ENCODE measurements at regions not wholly inside any gene's neighbourhood (a gene's known extent, or its start where the extent isn't known, plus 50 kb on each side); places are given as distances from the start of the nearest gene placed in this dataset.
A peak's percentile ranks its signal among the peaks of the same experiment; 100 is the strongest.
"Not testable (repeated sequence)": the region's sequence is repeated elsewhere in the genome, so short reads cannot be mapped to it uniquely, and the experiment has no call there.

DNA sequence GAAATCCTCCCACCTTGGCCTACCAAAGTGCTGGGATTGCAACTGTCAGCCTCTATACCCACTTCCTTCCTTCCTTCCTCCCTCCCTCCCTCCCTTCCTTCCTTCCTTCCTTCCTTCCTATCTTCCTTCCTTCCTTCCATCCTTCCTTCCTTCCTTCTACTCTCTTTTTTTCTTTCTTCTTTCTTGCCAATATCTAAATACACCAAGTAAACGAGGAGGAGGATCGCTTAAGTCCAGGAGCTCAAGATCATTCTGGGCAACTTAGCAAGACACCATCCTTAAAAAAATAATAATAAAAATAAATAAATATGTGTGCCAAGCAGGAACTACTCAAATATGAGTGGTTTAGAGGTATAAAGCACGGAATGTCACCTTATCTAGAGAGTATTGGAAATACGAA, 249.4 kb upstream of the TRIB2 start:
- intact Hi-C loops (cut with DNase I; ENCODE audit: low total_unique reads), result no loop called here
- Histone ChIP-seq H3K27ac (no peak overlapping the region), H3K27me3 (no peaks in the 10 kb centered on the region), H3K4me1 (peaks cover 0 to 22% (median 10%) of the 10 kb centered on the region in 4 donors), H3K9me3 (no peaks in the 10 kb centered on the region), H3K4me3 (no peak overlapping the region), H3K36me3 (no peaks in the 10 kb centered on the region)
- DNase-seq, result no peak
- TF ChIP-seq, protein P1, sequence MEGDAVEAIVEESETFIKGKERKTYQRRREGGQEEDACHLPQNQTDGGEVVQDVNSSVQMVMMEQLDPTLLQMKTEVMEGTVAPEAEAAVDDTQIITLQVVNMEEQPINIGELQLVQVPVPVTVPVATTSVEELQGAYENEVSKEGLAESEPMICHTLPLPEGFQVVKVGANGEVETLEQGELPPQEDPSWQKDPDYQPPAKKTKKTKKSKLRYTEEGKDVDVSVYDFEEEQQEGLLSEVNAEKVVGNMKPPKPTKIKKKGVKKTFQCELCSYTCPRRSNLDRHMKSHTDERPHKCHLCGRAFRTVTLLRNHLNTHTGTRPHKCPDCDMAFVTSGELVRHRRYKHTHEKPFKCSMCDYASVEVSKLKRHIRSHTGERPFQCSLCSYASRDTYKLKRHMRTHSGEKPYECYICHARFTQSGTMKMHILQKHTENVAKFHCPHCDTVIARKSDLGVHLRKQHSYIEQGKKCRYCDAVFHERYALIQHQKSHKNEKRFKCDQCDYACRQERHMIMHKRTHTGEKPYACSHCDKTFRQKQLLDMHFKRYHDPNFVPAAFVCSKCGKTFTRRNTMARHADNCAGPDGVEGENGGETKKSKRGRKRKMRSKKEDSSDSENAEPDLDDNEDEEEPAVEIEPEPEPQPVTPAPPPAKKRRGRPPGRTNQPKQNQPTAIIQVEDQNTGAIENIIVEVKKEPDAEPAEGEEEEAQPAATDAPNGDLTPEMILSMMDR (IDR thresholded peaks at IDR 0.05), result no peak

DNA sequence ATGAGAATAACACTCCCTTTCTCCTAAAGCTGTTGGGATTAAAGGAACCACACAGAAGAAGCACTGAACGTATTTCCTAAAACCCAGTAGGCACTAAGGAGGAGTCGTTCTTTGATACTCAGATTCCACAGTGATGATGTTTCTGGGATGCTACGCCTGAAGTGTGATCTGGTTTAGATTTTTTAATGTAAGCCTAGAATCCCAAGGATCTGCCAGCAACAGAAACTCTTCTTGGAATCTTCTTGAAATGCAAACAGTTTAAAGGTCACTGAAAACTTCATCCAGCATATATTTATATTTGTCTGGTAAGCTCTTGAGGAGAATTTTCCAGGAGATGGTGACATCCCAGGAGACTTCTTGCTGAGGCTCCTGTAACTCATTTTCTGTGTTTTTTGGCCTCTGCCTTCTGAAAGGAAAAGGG, 247.6 kb upstream of the TRIB2 start:
- TF ChIP-seq, protein P1 (IDR thresholded peaks at IDR 0.05), result no peak
- Histone ChIP-seq H3K4me3 (no peak overlapping the region), H3K4me1 (peaks cover 0 to 22% (median 10%) of the 10 kb centered on the region in 4 donors), H3K36me3 (no peaks in the 10 kb centered on the region), H3K27ac (peak overlapping the region; percentile 20 to 55), H3K9me3 (no peaks in the 10 kb centered on the region), H3K27me3 (no peaks in the 10 kb centered on the region)
- no peak for DNase-seq
- intact Hi-C loops (cut with DNase I; ENCODE audit: low total_unique reads), result no loop called here

DNA sequence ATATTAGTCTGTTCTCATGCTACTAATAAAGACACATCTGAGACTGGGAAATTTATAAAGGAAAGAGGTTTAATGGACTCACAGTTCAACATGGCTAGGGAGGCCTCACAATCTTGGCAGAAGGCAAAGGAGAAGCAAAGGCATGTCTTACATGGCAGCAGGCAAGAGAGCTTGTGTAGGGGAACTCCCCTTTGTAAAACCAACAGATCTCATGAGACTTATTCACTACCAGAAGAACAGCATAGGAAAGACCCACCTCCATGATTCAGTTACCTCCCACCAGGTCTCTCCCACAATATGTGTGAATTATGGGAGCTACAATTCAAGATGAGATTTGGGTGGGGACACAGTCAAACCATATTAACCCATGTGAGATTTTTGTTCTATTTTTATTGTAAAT, 244.5 kb upstream of the TRIB2 start:
- DNase-seq; H3K36me3 ChIP-seq; H3K27me3 ChIP-seq; H3K27ac ChIP-seq; H3K9me3 ChIP-seq; H3K4me3 ChIP-seq; intact Hi-C loops (cut with DNase I; ENCODE audit: low total_unique reads): not testable (repeated sequence)
- peaks cover 0 to 22% (median 10%) of the 10 kb centered on the region in 4 donors for H3K4me1 ChIP-seq

DNA sequence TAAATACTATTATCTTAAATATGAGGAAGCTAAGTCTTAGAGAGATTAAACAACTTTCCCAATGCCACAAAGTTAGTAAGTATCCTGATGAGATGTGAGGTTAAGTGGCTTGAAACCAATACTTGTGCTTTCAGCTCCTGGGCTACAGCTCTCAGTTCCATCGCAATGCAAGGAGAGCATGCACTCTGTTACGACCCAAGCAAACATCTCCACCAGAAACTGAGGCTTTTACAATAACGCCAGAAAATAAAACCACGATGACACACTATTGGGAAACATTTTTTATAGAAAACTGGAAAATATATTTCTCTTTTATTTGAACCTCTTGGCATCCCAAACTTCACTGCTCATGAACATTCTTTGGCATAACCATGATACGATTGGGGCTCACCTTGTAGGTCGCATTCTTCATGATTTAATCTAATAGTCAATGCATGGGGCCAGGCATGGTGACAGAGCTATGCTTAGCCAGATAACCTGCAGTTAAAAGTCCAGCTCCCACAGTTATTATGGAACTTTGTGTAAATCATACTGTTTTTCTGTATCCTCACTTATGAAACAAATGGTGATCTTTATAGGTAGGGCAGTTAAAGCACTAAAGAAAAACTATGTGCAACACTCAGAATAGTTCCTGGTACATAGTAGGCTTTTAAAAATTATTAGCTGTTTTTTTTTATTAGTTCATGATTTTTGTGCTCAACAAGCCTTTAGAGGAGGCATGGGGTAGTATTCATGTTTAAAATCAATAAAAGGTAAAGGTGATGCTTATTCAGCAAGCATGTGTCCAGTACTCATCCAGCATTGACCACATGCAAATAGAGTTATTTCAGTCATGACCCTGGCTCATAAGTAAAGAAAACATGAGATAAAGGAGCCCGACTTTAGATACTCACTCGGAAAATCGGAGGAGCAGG, 238.3 kb upstream of the TRIB2 start:
- intact Hi-C loops (cut with DNase I; ENCODE audit: low total_unique reads), result no loop called here
- Histone ChIP-seq H3K4me3 (no peak overlapping the region), H3K4me1 (peaks cover 0 to 16% (median 0%) of the 10 kb centered on the region in 4 donors), H3K27me3 (no peaks in the 10 kb centered on the region), H3K36me3 (no peaks in the 10 kb centered on the region), H3K9me3 (no peaks in the 10 kb centered on the region), H3K27ac (peak overlapping the region in 1 of 2 donors; percentile 43)
- TF ChIP-seq, protein P1 (IDR thresholded peaks at IDR 0.05), result no peak
- no peak for DNase-seq

DNA sequence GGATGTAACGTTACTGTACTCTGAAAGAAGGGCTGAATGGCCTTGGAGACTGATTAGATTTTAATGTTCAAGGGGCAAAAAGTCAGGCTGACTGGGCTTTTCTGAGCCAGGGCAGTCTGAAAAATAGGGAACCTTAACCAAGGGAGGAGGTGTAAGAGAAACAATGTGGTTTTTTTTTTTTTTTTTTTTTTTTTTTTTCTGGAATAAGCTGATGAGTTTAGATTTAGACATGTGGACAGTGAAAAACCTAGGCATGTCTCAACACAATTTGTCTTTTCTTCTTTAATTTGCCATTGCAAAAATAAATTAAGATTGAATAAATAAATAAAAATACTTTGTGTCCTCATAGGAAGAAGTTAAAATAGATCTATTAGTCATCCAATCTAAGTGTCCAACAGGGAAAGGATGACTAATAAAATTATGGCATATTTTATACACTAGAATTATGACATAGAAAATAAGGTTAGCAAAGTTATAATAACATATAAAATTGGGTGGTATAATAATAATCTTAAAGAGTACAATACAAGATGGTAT, 237.6 kb upstream of the TRIB2 start:
- Histone ChIP-seq H3K27ac (peak overlapping the region in 1 of 2 donors; percentile 43), H3K36me3 (no peaks in the 10 kb centered on the region), H3K9me3 (no peaks in the 10 kb centered on the region), H3K27me3 (no peaks in the 10 kb centered on the region), H3K4me3 (no peak overlapping the region), H3K4me1 (peaks cover 0 to 16% (median 0%) of the 10 kb centered on the region in 4 donors)
- TF ChIP-seq, protein P1 (IDR thresholded peaks at IDR 0.05), result no peak
- no peak for DNase-seq
- intact Hi-C loops (cut with DNase I; ENCODE audit: low total_unique reads), result no loop called here

DNA sequence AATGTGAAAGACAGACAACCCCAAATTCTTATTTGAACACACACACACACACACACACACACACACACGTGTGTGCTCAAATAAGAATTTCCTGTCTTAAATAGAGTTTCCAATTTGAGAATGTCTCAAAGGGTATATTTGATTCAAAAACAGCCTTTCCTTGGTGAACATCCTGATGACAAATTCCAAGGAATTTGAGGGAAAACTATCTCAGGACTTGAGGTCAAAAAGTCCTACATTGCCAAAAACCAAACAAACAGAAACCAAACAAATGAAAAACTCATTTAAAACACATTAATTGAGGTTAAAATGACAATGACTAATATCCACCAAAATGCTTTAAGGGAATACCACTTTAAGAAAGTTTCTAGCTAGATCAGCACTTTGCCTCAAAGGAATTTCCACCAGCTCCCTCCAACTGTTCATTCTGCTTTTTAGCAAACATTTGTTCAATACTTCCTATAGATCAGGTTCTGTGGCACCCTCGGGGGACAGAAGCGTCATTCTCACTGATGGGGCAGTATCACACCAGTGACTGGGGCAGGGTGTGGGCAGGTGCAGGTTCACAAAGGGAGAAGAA, 232.1 kb upstream of the TRIB2 start:
- no peak overlapping the region for H3K4me3 ChIP-seq
- TF ChIP-seq, protein P1 (IDR thresholded peaks at IDR 0.05), result no peak
- no peaks in the 10 kb centered on the region for H3K9me3 ChIP-seq
- no peak for DNase-seq
- no peaks in the 10 kb centered on the region for H3K36me3 ChIP-seq
- H3K4me1 ChIP-seq, result peaks cover 0 to 43% (median 22%) of the 10 kb centered on the region in 4 donors
- H3K27ac ChIP-seq, result peak overlapping the region; percentile 7 to 31
- no peaks in the 10 kb centered on the region for H3K27me3 ChIP-seq
- intact Hi-C loops (cut with DNase I; ENCODE audit: low total_unique reads), result no loop called here

Data from tibial artery (tissue), 4 donors.